ENCODE measurements at regions not wholly inside any gene's neighbourhood (a gene's known extent, or its start where the extent isn't known, plus 50 kb on each side); places are given as distances from the start of the nearest gene placed in this dataset.

DNA sequence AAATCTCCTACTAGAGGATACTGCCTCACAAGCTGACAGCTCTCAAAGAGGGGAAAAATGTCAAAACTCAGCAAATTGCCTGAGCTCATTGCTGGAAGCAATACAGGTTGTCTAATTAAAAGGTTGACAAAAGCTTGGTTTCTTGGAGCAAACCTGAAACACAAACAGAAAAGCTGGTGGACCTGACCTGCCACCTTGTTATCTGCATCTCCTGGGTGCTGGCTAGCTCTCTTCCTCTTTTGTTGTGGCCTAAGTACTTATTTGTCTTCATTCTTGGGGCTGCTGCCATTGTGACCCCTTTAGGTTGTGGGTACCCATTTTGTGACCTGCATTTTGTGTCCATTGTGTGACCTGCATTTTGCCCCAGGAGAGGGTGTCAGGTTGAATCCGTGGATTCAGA is 184.5 kb downstream of the KIT start:
- Histone ChIP-seq H3K36me3 (ENCODE audit: control insufficient read depth, insufficient read depth, low read length) (no peaks in the 10 kb centered on the region), H3K27me3 (ENCODE audit: control insufficient read depth, insufficient read depth, low read length) (no peaks in the 10 kb centered on the region), H3K4me3 (ENCODE audit: low read depth in 2 of 2, low read length in 2 of 2) (no peak overlapping the region), H3K4me1 (ENCODE audit: control insufficient read depth, insufficient read depth, low read length) (no peaks in the 10 kb centered on the region), H3K27ac (ENCODE audit: low read length) (no peak overlapping the region), H3K9me3 (ENCODE audit: control insufficient read depth, insufficient read depth, low read depth, low read length) (no peaks in the 10 kb centered on the region)
- ChIA-PET CTCF (no interaction called here), POLR2A (no interaction called here)
- no peak for DNase-seq (ENCODE audit: low read depth, low spot score)
- in situ Hi-C loops (cut with HindIII; ENCODE audit: low pct_unique_long_range_greater_than_20kb, low sequenced_read_pairs): no loop called here
- TF ChIP-seq POLR2AphosphoS5 (IDR thresholded peaks at IDR 0.05; ENCODE audit: low read depth, low read length): no peak
- no peak for TF ChIP-seq TCF7L2 (IDR thresholded peaks at IDR 0.05; ENCODE audit: low read depth, low read length)
- TF ChIP-seq, protein P1, sequence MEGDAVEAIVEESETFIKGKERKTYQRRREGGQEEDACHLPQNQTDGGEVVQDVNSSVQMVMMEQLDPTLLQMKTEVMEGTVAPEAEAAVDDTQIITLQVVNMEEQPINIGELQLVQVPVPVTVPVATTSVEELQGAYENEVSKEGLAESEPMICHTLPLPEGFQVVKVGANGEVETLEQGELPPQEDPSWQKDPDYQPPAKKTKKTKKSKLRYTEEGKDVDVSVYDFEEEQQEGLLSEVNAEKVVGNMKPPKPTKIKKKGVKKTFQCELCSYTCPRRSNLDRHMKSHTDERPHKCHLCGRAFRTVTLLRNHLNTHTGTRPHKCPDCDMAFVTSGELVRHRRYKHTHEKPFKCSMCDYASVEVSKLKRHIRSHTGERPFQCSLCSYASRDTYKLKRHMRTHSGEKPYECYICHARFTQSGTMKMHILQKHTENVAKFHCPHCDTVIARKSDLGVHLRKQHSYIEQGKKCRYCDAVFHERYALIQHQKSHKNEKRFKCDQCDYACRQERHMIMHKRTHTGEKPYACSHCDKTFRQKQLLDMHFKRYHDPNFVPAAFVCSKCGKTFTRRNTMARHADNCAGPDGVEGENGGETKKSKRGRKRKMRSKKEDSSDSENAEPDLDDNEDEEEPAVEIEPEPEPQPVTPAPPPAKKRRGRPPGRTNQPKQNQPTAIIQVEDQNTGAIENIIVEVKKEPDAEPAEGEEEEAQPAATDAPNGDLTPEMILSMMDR (IDR thresholded peaks at IDR 0.05): no peak
- TF ChIP-seq SIN3A (IDR thresholded peaks at IDR 0.05; ENCODE audit: borderline replicate concordance, insufficient read depth, low read depth, low read length): no peak
- TF ChIP-seq, protein P2, sequence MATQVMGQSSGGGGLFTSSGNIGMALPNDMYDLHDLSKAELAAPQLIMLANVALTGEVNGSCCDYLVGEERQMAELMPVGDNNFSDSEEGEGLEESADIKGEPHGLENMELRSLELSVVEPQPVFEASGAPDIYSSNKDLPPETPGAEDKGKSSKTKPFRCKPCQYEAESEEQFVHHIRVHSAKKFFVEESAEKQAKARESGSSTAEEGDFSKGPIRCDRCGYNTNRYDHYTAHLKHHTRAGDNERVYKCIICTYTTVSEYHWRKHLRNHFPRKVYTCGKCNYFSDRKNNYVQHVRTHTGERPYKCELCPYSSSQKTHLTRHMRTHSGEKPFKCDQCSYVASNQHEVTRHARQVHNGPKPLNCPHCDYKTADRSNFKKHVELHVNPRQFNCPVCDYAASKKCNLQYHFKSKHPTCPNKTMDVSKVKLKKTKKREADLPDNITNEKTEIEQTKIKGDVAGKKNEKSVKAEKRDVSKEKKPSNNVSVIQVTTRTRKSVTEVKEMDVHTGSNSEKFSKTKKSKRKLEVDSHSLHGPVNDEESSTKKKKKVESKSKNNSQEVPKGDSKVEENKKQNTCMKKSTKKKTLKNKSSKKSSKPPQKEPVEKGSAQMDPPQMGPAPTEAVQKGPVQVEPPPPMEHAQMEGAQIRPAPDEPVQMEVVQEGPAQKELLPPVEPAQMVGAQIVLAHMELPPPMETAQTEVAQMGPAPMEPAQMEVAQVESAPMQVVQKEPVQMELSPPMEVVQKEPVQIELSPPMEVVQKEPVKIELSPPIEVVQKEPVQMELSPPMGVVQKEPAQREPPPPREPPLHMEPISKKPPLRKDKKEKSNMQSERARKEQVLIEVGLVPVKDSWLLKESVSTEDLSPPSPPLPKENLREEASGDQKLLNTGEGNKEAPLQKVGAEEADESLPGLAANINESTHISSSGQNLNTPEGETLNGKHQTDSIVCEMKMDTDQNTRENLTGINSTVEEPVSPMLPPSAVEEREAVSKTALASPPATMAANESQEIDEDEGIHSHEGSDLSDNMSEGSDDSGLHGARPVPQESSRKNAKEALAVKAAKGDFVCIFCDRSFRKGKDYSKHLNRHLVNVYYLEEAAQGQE (IDR thresholded peaks at IDR 0.05; ENCODE audit: insufficient read depth in 1 of 2, low read depth in 2 of 2, low read length in 1 of 2): no peak
- ATAC-seq: no peak
- BruUV-seq (replicated peaks): no TSS peak
- intact Hi-C loops (cut with micrococcal nuclease; ENCODE audit: unreplicated experiment): no loop called here

DNA sequence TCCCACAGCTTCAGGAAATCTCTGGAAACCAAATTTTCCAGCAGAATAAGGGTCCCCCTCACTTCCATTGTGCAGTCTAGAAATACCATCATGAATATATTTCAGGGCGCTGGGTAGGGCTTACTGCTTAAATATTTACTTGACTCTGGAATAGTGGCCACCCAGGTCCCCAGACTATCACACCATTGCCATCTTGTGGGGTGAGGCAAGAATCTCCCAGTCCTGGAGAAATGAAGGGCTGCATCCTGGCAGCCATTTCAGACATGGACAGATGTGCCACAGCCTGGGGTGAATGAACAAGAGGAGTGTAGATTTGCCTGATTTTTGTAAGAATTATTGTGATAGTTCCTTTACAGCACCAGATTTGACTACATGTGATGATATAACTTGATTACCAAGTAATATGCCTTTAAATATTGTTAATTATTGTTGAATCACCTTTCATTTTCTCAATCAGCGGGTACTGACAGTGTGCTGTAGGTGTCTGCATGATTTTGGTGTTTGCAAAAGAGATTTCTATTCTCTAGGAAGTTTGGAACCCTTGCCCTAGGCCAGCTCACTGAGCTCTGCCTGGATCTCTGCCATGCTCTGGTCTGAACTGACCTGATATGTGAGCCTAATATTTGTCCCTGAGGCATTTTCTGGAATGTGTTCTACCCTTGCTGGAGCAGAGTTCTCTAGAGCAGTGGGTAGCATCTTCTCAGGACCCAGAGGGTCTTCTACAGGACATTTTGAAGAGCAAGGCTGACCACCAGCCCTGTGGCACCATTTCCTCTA is 183.4 kb downstream of the KIT start:
- H3K4me1 ChIP-seq (ENCODE audit: control insufficient read depth, insufficient read depth, low read length): no peaks in the 10 kb centered on the region
- no peak; the same call in 1 of the 2 replicates for ATAC-seq
- no peaks in the 10 kb centered on the region for H3K36me3 ChIP-seq (ENCODE audit: control insufficient read depth, insufficient read depth, low read length)
- no TSS peak for BruUV-seq (replicated peaks)
- CTCF ChIA-PET: no interaction called here
- in situ Hi-C loops (cut with HindIII; ENCODE audit: low pct_unique_long_range_greater_than_20kb, low sequenced_read_pairs) (no loop called here), intact Hi-C loops (cut with micrococcal nuclease; ENCODE audit: unreplicated experiment) (no loop called here)
- POLR2A ChIA-PET: interaction anchor here (0.5 kb wide), 1 partner anchor 114 kb away, joined by 7 read pairs; no protein-coding TSS in a partner anchor
- no peaks in the 10 kb centered on the region for H3K27me3 ChIP-seq (ENCODE audit: control insufficient read depth, insufficient read depth, low read length)
- TF ChIP-seq TCF7L2 (IDR thresholded peaks at IDR 0.05; ENCODE audit: low read depth, low read length): no peak
- TF ChIP-seq, protein P1 (IDR thresholded peaks at IDR 0.05): peak; percentile 23; the same call in 1 of the 2 replicates
- DNase-seq (ENCODE audit: low read depth, low spot score): no peak
- no peak overlapping the region for H3K27ac ChIP-seq (ENCODE audit: low read length)
- no peak overlapping the region for H3K4me3 ChIP-seq (ENCODE audit: low read depth in 2 of 2, low read length in 2 of 2)
- H3K9me3 ChIP-seq (ENCODE audit: control insufficient read depth, insufficient read depth, low read depth, low read length): no peaks in the 10 kb centered on the region

Data from Panc1 (cell line).